GM12875 (cell line): ENCODE measurements at regions not wholly inside any gene's neighbourhood (a gene's known extent, or its start where the extent isn't known, plus 50 kb on each side); places are given as distances from the start of the nearest gene placed in this dataset.

Source experiments
- H3K4me3 ChIP-seq: one replicate; pipeline ENCODE4 v1.5.1; 2011; ENCODE audit warnings: low read depth, low read length, control low read depth
- TF ChIP-seq, protein P1 (sequence below): IDR thresholded peaks from 2 replicates; pipeline ENCODE4 v1.5.1; 2011; ENCODE audit warnings: low read depth, mild to moderate bottlenecking, control low read depth, inconsistent platforms, low read length, moderate library complexity, borderline replicate concordance; ENCODE audit not compliant: insufficient read depth

DNA sequence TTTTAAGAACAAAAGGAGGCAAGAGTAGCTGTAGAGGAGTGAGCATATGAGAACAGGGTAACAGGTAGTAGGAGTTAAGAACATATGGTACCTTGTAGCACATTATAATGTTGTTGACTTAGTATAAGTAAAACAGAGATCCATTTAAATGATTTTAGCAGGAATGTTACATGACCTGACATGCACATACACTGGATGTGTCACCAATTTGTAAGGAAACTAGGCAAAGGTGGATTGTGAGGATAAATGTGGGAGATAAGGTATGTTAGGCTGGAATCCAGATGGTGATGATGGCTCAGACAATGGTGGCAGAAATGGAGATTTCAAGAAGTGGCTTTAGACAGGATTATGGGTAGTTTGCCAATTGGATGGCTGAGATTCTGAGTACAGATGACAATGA is 443.1 kb upstream of the DAB2 start:
- TF ChIP-seq, protein P1, sequence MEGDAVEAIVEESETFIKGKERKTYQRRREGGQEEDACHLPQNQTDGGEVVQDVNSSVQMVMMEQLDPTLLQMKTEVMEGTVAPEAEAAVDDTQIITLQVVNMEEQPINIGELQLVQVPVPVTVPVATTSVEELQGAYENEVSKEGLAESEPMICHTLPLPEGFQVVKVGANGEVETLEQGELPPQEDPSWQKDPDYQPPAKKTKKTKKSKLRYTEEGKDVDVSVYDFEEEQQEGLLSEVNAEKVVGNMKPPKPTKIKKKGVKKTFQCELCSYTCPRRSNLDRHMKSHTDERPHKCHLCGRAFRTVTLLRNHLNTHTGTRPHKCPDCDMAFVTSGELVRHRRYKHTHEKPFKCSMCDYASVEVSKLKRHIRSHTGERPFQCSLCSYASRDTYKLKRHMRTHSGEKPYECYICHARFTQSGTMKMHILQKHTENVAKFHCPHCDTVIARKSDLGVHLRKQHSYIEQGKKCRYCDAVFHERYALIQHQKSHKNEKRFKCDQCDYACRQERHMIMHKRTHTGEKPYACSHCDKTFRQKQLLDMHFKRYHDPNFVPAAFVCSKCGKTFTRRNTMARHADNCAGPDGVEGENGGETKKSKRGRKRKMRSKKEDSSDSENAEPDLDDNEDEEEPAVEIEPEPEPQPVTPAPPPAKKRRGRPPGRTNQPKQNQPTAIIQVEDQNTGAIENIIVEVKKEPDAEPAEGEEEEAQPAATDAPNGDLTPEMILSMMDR = no peak

DNA sequence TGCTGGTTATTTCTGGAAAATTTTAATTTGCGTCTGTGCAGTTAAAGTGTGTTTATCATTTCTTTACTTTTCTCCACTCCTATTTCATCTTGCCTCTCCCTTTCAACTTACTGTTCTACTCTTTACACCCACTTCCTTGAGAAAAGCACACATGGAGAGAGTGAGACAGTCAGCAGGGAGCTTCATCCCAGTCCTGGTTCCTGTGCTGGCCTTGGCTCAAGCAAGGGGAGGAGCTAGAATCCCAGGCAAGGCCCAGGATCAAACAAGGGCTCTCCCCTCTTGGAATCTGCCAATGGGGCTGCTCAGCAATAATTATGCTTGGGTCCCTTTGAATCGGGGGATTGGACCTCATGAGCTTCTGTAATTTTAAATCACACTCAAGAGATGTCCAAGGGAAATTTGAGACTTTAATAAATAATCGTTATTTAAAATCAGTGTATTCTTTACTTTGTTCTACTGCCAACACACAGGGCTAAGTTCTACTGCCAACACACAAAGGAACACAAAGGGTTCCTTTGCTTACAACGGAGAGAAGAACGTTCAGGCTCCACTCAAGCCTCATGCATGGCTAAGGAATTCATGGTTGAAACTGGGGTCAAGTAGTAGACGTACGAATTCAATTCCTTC is 439.3 kb upstream of the DAB2 start:
- TF ChIP-seq, protein P1 = no peak
- H3K4me3 ChIP-seq = no peak overlapping the region

More for the DNA sequence above, 443.1 kb upstream of the DAB2 start:
- H3K4me3 ChIP-seq = no peak overlapping the region

DNA sequence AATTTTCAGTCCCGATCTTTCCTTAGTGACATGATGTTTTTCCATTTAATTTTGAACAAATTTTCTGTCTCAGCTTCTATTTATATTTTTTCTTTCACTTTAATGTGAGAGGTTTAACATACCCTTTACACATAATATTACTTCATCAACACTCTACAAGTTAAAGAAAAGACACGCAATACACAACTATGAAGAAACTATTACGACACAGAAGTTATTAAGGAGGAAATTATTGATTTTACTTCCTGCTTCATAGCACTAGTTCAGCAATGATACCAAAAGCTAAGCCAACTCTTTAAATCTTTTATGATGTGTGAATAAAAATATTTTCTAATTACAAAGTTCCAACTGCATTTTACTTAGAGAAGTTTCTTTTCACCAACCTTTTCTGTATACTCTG is 432.3 kb upstream of the DAB2 start:
- TF ChIP-seq, protein P1 = no peak

DNA sequence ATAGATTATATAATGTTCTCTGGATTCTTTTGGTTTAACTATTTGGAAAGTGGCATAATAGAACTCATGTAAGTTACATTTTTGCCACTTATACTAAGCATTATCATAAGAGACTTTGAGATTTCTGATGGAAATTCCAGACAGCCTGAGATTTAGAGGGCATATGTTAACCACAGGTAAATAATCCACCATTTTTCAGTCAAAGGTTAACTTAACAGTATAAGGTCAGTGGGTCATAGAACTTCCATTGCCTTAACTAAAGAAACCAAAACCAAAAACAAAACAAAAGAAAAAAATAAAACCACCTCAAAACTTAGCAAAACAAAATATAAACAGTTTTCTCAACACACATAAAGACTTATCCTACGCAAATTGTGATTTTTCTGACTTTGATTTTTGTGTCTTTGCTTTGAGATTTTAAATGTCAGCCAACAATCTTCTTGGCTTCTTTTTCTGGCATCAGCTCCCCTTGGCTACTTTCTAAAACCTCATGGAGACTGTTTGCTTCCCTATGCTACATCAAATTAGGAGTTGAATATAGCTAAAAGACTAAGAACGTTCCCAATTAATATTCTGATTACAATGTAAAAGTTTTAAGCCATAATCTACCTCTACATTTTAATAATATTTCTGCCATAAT is 430.1 kb upstream of the DAB2 start:
- no peak overlapping the region for H3K4me3 ChIP-seq
- TF ChIP-seq, protein P1 = no peak

More for the DNA sequence above, 432.3 kb upstream of the DAB2 start:
- H3K4me3 ChIP-seq = no peak overlapping the region

DNA sequence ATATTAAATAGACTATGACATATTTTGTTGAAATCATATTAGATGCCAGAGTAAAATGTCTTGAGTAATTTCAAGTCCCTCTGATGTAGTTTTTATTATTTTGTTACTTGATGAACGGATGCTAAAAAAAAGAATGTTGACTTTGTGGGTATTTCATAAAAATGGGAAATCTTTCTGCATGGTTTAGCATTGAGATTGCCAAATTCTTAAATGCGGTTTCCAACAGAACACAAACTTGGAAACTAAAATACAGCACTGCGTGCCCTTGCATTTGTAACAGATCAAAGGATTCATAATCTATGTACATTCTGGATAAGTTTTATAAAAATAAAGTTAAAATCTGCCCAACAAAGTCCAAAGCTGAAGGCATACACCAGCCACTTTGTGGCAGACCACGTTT is 425.5 kb upstream of the DAB2 start:
- TF ChIP-seq, protein P1 = no peak
- no peak overlapping the region for H3K4me3 ChIP-seq

DNA sequence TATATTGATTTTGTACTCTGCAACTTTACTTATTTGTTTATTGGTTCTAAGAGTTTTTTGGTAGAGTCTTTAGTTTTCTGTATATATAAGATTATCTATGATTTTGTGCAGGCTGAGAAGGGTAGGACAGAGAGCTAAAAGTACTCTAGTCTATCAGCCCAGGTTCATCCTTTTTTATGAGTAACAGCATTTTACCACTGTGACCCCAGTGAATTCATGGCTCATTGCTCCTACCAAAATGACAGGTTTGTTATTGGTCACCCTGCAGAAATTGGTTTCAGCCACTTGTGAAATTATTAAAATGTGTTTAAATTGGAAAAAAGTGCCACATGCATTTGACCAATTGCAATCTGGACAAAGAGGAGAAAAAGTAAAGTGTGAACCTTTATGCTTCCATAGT is 421.4 kb upstream of the DAB2 start:
- TF ChIP-seq, protein P1 = no peak

DNA sequence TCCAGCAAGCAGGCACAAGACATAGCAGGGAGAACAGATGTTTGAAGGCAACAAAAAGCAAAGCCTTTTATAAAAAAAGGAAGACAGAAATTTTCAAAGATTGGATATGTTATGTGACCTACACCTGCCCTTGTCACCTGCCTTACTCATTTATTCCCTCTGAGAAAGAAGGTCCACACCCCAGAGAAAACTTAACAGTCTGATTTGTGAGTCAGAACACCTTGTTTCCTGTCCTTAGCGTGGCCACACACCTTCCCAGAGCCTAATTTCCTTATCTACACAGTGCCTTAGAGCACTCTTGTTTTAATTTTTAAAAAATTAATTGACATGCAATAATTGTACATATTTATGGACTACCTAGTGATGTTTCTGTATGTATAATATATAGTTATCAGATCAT is 419.0 kb upstream of the DAB2 start:
- no peak overlapping the region for H3K4me3 ChIP-seq
- TF ChIP-seq, protein P1 = no peak

More for the DNA sequence above, 421.4 kb upstream of the DAB2 start:
- no peak overlapping the region for H3K4me3 ChIP-seq
